DND-41 (cell line): ENCODE measurements at regions not wholly inside any gene's neighbourhood (a gene's known extent, or its start where the extent isn't known, plus 50 kb on each side); places are given as distances from the start of the nearest gene placed in this dataset.

ENCODE experiments used
- ATAC-seq: fragments of 200-7000 bp; cut with Tn5 transposase; 3 replicates; pipeline ENCODE4 v1.9.1; 2021; ENCODE audit warnings: low read depth; ENCODE audit not compliant: insufficient read depth
- DNase-seq: peaks from one replicate; pipeline ENCODE4 v3.0.0-alpha.2; 2020
- H2AFZ ChIP-seq: 2 replicates; pipeline ENCODE4 v1.6.0; 2012; ENCODE audit warnings: low read depth, low read length
- H3K27ac ChIP-seq: 2 replicates; pipeline ENCODE4 v1.5.1; 2012; ENCODE audit warnings: low read length, inconsistent platforms
- H3K27me3 ChIP-seq: fragments of 200-600 bp; sonication (generic); 2 replicates; pipeline ENCODE4 v1.6.0; 2012; ENCODE audit warnings: low read length, mild to moderate bottlenecking, inconsistent platforms; ENCODE audit not compliant: insufficient read depth, poor library complexity
- H3K36me3 ChIP-seq: 2 replicates; pipeline ENCODE4 v1.5.1; 2012; ENCODE audit warnings: low read length, inconsistent platforms; ENCODE audit not compliant: insufficient read depth
- H3K4me1 ChIP-seq: 2 replicates; pipeline ENCODE4 v1.5.1; 2012; ENCODE audit warnings: mild to moderate bottlenecking, low read length; ENCODE audit not compliant: insufficient read depth
- H3K4me2 ChIP-seq: 2 replicates; pipeline ENCODE4 v1.6.0; 2012; ENCODE audit warnings: mild to moderate bottlenecking, moderate library complexity, low read length, inconsistent platforms; ENCODE audit not compliant: insufficient read depth
- H3K4me3 ChIP-seq, 2 experiments: fragments of 200-600 bp in 1 of 2; shearing (Covaris generic) in 1 of 2; 2 replicates each; pipeline ENCODE4 v1.5.1; 2012 to 2016; ENCODE audit warnings: inconsistent platforms in 2 of 2, low read length in 2 of 2, mild to moderate bottlenecking in 2 of 2, low read depth in 1 of 2, moderate library complexity in 1 of 2
- H3K79me2 ChIP-seq: 2 replicates; pipeline ENCODE4 v1.6.0; 2012; ENCODE audit warnings: low read length, inconsistent platforms; ENCODE audit not compliant: insufficient read depth
- H3K9ac ChIP-seq: 2 replicates; pipeline ENCODE4 v1.6.0; 2012; ENCODE audit warnings: low read depth, mild to moderate bottlenecking, inconsistent platforms, low read length, moderate library complexity
- H3K9me3 ChIP-seq: 2 replicates; pipeline ENCODE4 v1.5.1; 2012; ENCODE audit warnings: low read length, moderate library complexity, mild to moderate bottlenecking, inconsistent platforms; ENCODE audit not compliant: insufficient read depth, severe bottlenecking
- H4K20me1 ChIP-seq: 2 replicates; pipeline ENCODE4 v1.6.0; 2012; ENCODE audit warnings: low read length; ENCODE audit not compliant: insufficient read depth
- EZH2 ChIP-seq: IDR thresholded peaks from 3 replicates; pipeline ENCODE4 v1.6.1; 2012; ENCODE audit warnings: borderline replicate concordance, low read depth, mild to moderate bottlenecking, moderate library complexity, low read length, inconsistent platforms; ENCODE audit not compliant: severe bottlenecking
- TF ChIP-seq, protein P1 (sequence below): IDR thresholded peaks from 2 replicates; pipeline ENCODE4 v1.5.1; 2012; ENCODE audit warnings: borderline replicate concordance, low read length, moderate library complexity, mild to moderate bottlenecking; ENCODE audit not compliant: poor library complexity, severe bottlenecking; ENCODE audit errors: extremely low read depth

DNA sequence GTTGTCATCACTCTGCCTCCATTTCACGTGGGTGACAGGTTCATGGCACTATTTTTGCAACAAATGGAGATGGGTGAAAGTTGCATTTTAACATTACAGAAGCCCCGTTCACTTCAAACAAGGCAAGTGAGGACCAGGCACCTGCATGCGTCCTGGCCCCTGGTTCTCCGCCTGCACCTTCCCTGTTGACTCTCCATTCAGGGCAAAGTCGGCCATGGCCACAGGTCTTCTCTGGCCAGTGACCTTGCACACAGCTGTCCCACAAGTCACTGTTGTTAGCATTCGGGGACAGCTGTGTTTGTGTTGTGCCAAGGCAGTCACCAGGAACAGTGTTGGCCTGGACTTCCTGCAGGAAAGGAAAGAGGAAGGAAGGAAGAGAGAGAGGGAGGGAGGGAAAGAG lies 554.9 kb downstream of the TCERG1L start:
- H2AFZ ChIP-seq, result no peak overlapping the region
- H4K20me1 ChIP-seq, result no peaks in the 10 kb centered on the region
- H3K4me2 ChIP-seq, result no peak overlapping the region
- TF ChIP-seq EZH2, result no peak
- TF ChIP-seq, protein P1, sequence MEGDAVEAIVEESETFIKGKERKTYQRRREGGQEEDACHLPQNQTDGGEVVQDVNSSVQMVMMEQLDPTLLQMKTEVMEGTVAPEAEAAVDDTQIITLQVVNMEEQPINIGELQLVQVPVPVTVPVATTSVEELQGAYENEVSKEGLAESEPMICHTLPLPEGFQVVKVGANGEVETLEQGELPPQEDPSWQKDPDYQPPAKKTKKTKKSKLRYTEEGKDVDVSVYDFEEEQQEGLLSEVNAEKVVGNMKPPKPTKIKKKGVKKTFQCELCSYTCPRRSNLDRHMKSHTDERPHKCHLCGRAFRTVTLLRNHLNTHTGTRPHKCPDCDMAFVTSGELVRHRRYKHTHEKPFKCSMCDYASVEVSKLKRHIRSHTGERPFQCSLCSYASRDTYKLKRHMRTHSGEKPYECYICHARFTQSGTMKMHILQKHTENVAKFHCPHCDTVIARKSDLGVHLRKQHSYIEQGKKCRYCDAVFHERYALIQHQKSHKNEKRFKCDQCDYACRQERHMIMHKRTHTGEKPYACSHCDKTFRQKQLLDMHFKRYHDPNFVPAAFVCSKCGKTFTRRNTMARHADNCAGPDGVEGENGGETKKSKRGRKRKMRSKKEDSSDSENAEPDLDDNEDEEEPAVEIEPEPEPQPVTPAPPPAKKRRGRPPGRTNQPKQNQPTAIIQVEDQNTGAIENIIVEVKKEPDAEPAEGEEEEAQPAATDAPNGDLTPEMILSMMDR, result no peak
- no peaks in the 10 kb centered on the region for H3K9me3 ChIP-seq
- ATAC-seq (no peak), DNase-seq (no peak)
- H3K27me3 ChIP-seq, result no peaks in the 10 kb centered on the region
- H3K4me3 ChIP-seq, result no peak overlapping the region
- H3K79me2 ChIP-seq, result no peaks in the 10 kb centered on the region
- H3K9ac ChIP-seq, result no peak overlapping the region
- no peaks in the 10 kb centered on the region for H3K4me1 ChIP-seq
- no peak overlapping the region for H3K27ac ChIP-seq
- H3K36me3 ChIP-seq, result no peaks in the 10 kb centered on the region

DNA sequence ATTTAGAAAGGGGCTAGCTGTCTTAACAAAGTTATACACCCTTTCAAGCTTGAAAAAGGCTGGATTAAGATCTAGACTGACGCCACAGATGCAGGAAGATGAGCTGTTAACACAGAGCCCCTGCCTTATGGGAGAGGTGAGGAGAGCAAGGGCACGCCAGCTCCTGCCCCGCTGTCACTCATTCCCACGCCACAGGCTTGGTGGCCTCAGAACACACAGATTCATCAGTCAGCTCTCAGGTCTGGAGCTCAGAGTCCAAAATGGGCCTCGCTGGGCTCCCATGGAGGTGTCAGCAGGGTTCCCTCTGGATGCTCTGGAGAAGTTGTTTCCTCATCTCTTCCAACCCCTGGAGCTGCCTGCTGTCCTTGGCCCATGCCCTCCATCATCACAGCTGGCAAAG lies 554.2 kb downstream of the TCERG1L start:
- Histone ChIP-seq H3K9ac (no peak overlapping the region), H4K20me1 (no peaks in the 10 kb centered on the region), H3K27ac (no peak overlapping the region), H3K27me3 (no peaks in the 10 kb centered on the region), H3K4me2 (no peak overlapping the region), H3K79me2 (no peaks in the 10 kb centered on the region), H3K4me1 (no peaks in the 10 kb centered on the region), H3K36me3 (no peaks in the 10 kb centered on the region), H3K4me3 (no peak overlapping the region), H2AFZ (no peak overlapping the region), H3K9me3 (peaks cover 3% of the 10 kb centered on the region)
- DNase-seq (no peak), ATAC-seq (no peak)
- TF ChIP-seq, protein P1, result no peak
- TF ChIP-seq EZH2, result no peak

DNA sequence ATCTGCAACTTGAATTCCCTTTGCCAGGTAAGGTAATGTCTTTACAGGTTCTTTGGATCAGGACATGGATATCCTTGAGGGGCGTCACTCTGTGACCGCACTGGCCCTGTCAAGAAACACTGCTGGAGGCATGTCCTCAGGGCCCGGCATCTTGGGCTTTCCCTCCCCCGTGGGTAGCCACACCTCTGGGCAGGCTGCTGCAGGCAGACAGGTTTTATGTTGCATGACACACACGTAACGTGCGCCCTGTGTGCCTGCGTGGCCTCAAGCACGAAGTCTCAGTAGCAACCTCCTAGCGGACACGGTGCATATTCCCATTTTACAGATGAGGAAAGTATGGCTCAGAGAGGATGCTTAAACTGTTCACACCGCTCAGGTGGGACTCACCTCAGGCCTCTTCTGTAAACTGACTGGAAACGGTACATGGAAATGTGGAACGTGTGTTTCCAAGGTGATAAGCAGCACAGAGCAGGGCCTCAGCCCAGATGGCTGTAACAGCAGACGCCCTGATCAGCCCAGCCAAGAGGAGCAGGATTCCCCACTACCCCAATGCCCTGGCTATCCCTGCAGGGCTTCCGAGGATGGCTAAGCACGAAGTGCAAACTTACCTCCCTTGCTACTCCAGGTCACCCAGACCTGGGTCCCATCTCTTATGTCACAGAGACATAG lies 553.6 kb downstream of the TCERG1L start:
- Histone ChIP-seq H3K79me2 (no peaks in the 10 kb centered on the region), H3K9ac (no peak overlapping the region), H3K36me3 (no peaks in the 10 kb centered on the region), H3K9me3 (peaks cover 3% of the 10 kb centered on the region), H3K27me3 (no peaks in the 10 kb centered on the region), H3K4me1 (no peaks in the 10 kb centered on the region), H3K27ac (no peak overlapping the region), H4K20me1 (no peaks in the 10 kb centered on the region), H2AFZ (no peak overlapping the region), H3K4me2 (no peak overlapping the region), H3K4me3 (no peak overlapping the region)
- no peak for TF ChIP-seq EZH2
- DNase-seq, result no peak
- ATAC-seq, result no peak

DNA sequence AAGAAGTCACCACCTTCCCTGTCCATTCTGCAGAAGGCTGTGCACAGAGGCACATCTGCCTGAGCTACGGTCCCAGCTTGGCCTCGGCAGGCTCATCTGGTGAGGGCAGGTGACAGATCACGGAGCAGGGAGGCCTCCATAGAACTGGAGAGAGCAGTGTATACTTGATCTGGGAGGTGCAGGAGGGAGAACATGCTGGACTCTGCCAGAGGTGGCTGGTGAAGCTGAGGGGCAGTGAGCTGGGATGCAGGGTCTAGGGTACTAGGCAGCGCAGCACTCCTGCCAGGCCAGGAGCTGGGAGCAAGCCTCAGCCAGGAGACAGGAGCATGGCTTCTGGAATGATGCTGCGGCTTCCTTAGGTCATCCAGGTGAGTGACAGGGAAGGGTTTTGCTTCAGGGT lies 553.0 kb downstream of the TCERG1L start:
- ATAC-seq (no peak), DNase-seq (no peak)
- no peak overlapping the region for H3K4me3 ChIP-seq
- no peaks in the 10 kb centered on the region for H4K20me1 ChIP-seq
- H2AFZ ChIP-seq, result no peak overlapping the region
- no peak overlapping the region for H3K27ac ChIP-seq
- H3K79me2 ChIP-seq, result no peaks in the 10 kb centered on the region
- peaks cover 3% of the 10 kb centered on the region for H3K9me3 ChIP-seq
- TF ChIP-seq, protein P1, result no peak
- no peak for TF ChIP-seq EZH2
- H3K4me1 ChIP-seq, result no peaks in the 10 kb centered on the region
- H3K4me2 ChIP-seq, result no peak overlapping the region
- no peak overlapping the region for H3K9ac ChIP-seq
- H3K36me3 ChIP-seq, result no peaks in the 10 kb centered on the region
- no peaks in the 10 kb centered on the region for H3K27me3 ChIP-seq
